ENCODE measurements at regions not wholly inside any gene's neighbourhood (a gene's known extent, or its start where the extent isn't known, plus 50 kb on each side); places are given as distances from the start of the nearest gene placed in this dataset.
A peak's percentile ranks its signal among the peaks of the same experiment; 100 is the strongest.

DNA sequence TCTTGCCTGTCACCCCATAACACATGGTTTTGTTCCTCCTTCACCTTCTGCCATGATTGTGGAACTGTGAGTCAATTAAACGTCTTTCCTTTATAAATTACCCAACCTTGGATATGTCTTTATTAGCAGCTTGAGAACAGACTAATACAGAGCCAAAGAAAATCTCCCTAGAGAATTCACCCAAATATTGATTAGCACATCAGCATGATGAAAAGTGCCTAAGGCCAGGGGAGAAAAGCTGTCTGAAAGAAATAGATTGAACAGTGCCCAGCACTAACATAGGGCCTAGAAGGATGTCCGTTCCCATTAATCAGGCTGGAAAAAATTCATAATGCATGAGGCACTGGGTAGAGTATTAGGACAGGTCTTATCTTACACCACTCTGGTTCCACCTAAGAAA, 111.9 kb upstream of the CALN1 start:
- DNase-seq (ENCODE audit: low read depth in 1 of 2, low spot score in 1 of 2), result no peak

DNA sequence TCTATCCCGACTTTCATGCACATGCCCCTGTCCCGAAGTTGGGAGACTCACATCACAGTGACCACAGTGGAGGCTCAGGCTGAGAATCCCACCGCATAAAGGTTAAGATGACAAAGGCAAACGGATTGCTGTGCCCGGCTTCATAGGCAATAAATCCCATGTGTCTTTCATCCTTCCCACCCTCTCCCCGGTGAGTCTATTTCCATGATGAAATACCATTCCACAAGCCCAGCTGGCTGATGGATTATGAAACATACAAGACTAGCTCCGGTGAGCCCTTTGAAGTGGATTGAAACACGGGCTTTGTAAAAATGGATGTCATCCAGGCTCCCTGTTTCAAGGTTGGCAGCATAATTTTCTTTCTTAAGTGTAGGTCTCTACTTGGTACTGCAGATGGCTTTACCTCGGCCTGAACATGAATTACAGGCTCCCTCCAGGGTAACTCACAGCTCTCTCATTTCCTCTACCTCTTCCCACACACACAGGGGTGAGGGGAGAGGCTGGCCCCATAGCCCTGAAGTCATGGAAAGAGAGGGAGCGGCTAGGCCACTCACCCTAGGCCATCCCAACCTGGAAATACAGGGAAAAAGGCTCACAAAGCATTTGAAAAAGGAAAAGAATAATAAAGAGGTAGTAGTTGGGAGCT, 92.0 kb upstream of the CALN1 start:
- no peak for DNase-seq (ENCODE audit: low read depth in 1 of 2, low spot score in 1 of 2)

DNA sequence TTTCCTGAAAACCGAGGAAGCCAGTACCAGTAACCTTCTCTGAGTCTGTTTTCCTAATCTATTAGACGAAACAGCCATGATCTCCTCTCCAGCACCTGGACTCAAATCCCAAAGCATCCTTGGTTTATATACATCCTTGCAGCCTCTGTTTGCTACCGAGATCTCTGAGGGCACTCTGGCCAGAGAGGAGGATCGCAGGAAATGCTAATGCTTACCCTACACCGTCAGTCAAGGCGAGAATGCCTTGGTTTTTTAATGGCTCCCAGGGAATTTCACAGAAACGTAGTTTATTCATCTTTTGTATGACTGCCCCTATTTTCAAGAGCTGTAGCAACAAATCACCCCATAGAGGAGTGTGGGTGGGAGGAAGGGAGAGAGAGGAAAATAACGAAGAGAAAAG, 91.5 kb upstream of the CALN1 start:
- DNase-seq (ENCODE audit: low read depth in 1 of 2, low spot score in 1 of 2), result no peak

DNA sequence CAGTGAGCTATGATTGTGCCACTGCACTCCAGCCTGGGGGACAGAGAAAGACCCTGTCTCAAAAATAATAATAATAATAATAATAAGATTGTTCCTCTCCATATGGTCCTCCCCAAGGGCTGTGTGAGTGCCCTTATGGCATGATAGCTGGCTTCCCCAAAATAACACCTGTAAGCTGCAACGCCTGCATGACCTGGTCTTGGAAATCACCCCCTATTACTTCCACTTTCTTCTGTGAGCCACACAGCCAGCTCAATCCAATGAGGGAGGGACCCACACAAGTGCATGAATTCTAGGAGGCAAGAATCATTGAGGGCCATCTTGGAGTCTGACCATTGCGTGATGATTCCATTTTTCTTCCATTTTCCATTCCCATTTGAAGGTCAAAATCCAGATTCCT, 82.7 kb upstream of the CALN1 start:
- no peak for DNase-seq (ENCODE audit: low read depth in 1 of 2, low spot score in 1 of 2)

DNA sequence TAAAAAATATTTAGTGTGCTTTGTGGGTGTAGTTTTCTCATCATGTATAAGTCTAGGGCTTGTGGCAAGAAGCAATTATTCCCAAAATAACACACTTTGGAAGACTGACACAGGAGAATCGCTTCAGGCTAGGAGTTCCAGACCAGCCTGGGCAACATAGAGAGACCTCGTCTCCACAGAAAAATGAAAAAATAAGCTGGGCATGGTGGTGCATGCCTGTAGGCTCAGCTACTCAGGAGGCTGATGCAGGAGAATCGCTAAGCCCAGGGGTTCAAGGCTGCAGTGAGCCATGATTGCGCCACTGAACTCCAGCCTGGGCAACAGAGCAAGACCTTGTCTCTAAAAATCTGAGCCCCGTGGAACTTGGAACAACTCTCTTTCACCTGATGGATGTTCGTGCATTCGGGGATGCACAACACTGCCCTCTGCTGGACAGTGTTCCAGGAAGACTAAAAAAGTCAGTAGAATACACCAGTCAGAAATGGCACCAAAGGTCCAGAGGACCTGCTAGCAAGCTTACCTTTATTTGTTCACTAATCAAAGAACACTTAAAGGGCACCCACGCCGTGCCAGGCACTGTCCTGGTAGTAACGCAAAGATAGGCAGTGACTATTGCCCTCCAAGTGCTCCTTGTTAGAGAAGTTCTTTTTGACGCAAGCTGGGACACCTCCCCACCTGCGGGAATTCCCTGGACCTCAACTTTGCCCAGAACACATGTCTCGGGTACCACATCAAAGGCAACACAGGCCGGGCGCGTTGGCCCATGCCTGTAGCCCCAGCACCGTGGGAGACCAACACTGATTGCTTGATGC, 81.9 kb upstream of the CALN1 start:
- peak in 1 of 2 donors; percentile 10 for DNase-seq (ENCODE audit: low read depth in 1 of 2, low spot score in 1 of 2)

DNA sequence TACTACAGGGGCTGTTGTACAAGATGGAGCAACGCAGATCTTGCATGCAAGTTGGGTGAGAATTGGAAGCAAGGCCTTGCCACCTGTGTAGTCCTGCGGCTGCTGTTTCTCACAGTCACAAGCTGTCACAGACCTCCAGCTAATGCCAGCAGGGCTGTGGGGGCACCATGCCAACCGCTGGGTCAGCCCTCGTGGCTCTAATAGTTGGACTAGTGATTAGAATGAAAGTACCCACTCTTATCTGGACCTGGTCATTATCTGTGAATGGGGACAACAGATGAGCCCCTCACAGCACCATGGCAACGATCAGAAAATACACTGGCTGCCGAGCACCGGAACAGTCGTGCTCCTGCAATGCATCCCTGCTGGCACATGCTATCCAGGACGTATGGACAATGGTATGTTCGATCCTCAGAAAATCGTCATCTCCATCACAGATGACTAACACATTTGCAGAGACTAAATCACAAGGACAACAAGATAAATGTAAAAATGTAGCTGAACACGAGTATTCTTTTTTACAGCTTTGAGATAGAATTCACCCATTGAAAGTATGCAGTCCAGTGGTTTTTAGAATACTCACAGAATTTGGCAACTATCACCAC, 80.4 kb upstream of the CALN1 start:
- no peak for DNase-seq (ENCODE audit: low read depth in 1 of 2, low spot score in 1 of 2)

DNA sequence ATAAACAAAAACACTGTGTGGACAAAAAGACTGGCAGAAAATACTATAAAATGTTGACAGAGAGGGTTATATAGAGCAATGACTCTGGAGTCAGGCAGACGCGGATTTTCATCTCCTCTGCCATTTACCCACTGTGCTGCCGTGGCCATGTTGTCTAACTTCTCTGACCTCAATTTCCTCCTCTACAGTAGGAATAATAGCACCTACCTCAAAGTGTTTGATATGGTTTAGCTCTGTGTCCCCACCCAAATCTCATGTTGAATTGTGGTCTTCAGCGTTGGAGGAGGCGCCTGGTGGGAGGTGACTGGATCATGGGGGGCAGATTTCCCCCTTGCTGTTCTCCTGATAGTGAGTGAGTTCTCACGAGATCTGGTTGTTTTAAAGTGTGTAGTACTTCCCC, 78.2 kb upstream of the CALN1 start:
- DNase-seq (ENCODE audit: low read depth in 1 of 2, low spot score in 1 of 2), result no peak

DNA sequence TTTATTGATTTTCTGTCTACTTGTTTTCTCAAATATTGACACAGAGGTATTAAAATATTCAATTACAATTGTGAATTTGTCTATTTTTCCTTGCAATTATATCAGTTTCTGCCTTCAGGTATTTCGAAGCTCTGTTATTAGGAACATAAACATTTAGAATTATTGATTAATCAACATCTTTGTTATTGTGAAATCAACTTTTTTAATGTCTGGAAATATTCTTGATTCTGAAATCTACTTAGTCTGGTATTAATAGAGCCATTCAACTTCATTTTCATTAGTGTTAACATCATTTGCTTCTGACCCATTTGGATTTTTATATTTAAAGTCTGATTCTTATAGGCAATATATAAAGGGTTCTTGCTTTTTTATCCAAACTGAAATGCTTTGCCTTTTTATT, 69.8 kb upstream of the CALN1 start:
- no peak for DNase-seq (ENCODE audit: low read depth in 1 of 2, low spot score in 1 of 2)

DNA sequence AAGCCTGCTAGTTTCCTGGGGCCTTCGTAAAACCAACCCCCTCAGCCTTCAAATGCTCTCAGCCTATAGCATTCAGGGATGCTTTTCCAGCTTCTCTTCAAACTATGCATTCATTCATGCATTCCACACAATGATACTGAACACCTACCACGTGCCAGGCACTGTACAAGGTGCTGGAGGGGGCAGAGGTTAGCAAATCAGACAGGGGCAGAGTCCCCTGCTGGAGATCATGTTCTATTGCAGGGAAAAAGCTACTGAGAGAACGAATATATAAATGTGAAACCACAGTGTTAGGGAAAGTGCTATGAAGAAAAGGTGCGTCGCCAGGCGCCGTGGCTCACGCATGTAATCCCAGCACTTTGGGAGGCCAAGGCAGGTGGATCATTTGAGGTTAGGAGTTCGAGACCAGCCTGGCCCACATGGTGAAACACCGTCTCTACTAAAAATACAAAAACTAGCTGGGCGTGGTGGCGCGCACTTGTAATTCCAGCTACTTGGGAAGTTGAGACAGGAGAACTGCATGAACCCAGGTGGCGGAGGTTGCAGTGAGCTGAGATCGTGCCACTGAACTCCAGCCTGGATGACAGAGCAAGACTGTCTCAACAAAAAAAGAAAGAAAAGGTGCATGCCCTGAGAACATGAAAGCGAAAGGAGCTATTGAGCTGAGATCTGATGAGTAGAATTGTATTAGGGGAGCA, 64.6 kb upstream of the CALN1 start:
- DNase-seq (ENCODE audit: low read depth in 1 of 2, low spot score in 1 of 2), result no peak

DNA sequence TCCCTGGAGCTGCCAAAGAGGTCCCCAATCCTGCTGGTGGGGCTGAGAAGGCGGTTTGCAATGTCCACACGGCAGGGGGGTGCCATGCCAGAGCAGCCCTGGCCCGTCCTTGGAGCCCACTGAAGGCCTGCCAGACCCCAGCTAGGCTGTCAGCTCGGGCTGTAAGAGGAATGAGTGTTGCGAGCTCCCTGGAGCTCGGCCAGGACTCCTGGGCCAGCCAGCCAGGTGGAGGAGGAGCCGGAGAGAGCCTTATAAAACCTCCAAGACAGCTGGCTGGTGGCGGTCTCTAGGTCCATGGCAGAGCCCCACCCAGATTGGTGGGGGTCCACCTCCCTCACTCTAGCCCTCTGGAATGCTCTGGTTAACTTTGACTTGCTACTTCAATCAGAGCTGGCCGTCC, 55.1 kb upstream of the CALN1 start:
- no peak for DNase-seq (ENCODE audit: low read depth in 1 of 2, low spot score in 1 of 2)

DNA sequence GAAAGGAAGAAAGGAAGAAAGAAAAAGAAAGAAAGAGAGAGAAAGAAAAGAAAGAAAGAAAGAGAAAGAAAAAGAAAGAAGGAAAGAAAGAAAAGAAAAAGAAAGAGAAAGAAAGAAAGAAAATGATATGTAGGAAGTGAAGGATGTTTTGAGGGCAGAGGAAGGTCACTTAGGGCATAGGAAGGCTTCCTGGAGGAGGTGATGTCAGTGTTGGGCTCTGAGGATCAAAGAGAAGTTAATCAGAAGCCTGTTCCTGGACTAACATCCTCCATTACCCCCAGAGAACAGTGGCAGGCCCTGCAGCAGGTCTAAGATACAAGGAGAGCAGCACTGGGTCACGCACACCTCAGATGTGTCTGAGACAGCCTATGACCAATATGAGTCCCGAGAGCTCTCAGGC, 54.7 kb upstream of the CALN1 start:
- no peak for DNase-seq (ENCODE audit: low read depth in 1 of 2, low spot score in 1 of 2)

DNA sequence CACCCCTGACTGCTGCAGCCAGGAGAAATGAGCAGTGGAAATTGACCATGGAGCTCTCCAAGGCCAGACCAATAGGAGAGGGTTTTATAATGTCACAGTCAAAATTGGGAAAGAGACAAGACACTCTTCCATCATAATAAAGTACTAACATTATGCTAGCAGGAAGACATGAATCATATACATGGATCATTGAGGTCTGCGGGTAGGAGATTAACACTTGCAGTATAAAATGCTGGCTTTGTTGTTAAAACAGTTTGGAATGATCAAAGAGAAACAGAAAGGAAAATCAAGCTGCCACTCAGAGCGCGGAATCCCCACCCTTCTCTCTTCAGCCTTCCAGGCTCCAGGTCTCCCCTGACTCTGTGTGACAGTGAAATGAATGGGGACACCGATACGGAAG, 53.4 kb upstream of the CALN1 start:
- no peak for DNase-seq (ENCODE audit: low read depth in 1 of 2, low spot score in 1 of 2)

DNA sequence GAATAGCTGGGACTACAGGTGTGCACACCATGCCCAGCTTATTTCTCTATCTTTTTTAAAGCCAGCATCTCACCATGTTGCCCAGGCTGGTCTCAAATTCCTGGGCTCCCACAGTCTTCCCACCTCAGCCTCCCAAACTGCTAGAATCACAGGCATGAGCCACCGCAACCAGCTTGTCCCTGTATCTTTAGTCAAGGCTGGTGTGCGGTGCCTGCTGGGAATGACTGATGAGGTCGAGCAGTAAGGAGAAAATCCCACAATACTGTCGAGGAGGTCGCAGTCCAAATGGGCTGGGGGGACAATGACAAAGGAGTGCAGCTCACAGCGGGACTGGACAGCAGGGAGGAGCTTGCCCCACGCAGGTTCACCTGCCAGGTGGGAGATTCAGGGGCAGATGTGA, 50.2 kb upstream of the CALN1 start:
- DNase-seq (ENCODE audit: low read depth in 1 of 2, low spot score in 1 of 2), result no peak
